ENCODE measurements at regions not wholly inside any gene's neighbourhood (a gene's known extent, or its start where the extent isn't known, plus 50 kb on each side); places are given as distances from the start of the nearest gene placed in this dataset.
A peak's percentile ranks its signal among the peaks of the same experiment; 100 is the strongest.

DNA sequence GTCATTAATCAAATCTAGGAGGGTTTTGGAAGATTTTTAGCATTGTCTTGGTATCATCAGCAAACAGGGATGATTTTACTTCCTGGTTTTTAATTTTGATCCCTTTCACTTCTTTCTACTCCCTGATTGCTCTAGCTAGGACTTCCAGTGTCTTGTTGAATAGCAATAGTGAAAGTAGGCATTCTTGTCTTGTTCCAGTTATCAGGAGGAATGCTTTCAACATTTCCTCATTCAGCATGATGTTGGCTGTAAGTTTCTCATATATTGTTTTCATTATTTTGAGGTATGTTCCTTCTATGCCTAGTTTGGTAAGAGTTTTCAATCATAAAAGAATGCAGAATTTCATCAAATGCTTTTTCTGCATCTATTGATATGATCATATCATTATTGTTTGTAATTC, 244.2 kb upstream of the CLEC14A start:
- DNase-seq: no peak

DNA sequence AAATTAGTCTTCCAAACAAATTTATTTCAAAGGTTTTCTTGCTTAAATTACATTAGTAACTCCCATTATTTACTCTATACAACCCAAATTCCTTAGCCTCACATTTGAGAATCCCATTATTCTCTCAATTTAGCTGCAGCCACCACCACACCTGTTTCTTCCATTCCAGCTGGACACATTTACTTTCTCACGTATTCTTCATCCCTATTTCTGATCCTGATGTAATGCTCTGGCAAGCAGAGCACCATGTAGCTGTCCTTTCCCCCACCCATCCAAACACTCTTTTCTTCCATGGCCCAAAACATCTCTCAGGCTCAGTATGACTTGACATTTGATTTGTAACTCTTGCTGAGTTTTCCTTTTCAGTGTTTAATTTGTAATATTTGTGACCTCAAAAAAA, 240.2 kb upstream of the CLEC14A start:
- no peak for DNase-seq

GRCh38 chr14:38490273-38490672, 234.4 kb upstream of the CLEC14A start:
- DNase-seq: no peak

- DNase-seq: no peak
These were observed 229.1 kb upstream of the CLEC14A start for GRCh38 chr14:38485026-38485425.

DNA sequence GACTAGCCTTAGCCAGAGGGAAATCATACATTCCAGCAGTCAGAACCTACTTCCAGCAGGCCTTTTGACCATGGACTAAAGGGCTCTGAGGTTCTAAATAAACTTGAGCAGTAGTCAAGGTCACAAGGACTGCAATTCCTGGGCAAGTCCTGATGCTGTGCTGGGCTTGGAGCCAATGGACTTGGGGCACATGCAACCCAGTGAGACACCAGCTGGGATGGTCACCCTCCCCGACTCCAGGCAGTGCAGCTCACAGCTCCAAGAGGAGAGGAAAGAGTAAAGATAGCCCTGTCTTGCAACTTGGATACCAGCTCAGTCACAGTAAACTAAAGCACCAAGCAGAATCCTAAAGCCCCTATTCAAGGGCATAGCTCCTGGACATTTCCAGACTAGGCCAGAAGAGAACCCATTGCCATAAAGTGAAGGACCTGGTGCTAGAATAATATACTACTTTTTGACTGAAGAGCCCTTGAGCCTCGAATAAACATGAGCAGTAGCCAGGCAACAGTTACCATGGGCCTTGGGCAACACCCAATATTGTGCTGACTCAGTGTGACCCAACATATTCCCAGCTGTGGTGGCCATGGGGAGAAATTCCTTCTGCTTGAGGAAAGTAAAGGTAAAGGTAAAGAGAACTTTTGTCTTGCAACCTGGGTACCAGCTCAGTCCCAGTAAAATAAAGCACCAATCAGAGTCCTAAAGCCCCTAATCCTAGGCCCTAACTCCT, 226.2 kb upstream of the CLEC14A start:
- DNase-seq: peak; percentile 34

DNA sequence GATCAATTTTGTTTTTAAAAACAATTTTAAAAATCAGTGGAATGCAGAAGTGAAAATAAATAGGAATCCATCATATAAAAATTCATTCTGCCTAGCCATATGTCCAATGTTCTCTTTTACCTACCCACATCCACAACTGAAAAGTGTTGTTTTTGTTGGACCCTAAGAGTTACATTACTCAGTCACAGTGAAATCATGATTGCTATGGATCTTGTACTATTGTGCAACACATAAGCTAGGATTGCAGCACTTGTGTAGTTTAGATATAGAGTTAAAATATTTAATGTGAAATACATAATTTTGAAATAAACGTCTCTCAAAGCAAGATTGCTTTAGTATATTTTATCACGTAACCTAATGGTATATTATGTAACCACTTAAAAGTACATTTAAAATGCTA, 213.3 kb upstream of the CLEC14A start:
- no peak for DNase-seq

DNA sequence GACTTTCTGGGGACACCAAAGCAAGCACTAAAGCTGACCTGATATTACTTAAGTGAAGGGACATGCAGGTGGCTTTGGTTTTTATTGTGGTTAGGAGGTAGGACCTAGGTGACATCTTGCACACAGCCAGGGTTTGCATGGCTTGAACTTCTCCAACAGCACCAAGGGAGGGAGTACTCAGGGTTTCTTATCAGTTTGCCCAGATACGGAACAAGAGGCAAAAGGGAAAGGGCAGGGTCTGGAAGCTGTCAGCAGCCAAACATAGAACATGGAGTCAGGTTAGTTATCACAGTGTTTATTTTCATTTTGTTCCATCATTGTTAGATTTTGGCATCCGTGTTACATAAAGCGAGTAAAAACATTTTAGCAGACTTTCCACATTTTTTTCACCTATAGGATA, 186.3 kb upstream of the CLEC14A start:
- no peak for DNase-seq

GRCh38 chr14:38432186-38432585, 176.3 kb upstream of the CLEC14A start:
- DNase-seq: no peak

DNA sequence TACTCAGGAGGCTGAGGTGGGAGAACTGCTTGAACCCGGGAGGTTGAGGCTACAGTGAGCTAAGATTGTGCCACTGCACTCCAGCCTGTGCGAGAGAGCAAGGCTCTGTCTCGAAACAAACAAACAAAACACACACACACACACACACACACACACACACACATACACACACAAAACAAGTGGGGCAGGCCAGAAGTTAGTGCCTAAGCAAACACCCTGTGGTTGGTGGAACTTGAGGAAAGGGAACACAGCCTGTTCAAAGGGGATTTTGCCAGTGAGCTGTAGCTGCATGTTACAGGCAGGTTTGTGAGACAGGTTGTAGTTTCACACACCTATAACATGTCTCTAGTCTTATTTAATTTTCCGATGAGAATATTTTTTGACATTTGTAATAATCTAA, 175.3 kb upstream of the CLEC14A start:
- DNase-seq: no peak

- no peak for DNase-seq
These were observed 174.6 kb upstream of the CLEC14A start for GRCh38 chr14:38430522-38430921.

DNA sequence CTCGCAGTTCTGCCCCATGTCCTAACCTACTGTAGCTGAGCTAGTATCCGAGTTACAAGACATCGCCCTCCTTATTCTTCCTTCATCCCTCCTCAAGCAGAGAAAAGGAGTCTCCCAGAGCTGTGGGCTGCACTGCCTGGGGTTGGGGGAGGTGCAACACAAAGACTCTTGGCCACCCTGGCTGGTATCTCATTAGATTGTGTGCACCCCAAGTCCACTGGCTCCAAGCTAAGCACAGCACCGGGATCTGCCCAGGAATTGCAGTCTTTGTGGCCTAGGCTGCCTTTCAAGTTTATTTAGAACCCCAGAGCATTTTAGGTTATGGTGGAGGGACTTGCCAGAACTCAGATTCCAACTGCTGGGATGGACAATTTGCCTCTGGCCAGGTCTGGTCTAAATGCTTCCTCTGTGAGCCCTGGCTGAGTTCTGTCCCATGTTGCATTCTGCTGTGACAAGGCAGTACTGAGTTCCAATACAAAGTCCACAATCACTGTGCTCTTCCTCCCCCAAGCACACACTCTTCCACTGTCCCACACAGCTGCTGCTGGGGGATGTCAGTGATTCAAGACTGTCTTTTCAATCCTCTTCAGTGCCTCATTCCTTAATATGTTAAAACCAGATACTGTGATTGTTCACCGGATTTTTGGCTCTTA, 169.6 kb upstream of the CLEC14A start:
- DNase-seq: no peak

DNA sequence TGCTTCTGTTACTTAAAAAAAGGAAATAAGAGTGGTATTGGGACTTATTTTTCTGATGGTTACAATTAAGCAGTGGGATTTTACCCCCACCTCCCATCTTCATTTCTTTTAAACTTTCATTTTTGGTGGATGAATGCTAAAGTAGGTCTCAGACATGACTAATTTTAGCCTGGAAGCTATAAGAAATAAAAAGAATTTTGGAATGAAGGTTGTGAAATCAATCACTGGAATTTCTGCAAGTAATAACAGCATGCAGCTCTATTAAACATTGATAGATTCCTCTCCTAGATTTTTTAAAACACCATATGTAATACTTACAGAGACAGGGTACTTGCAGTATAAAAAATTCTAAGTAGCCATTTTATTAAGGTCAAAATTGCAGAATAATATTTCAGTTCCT, 164.2 kb upstream of the CLEC14A start:
- DNase-seq: no peak

DNA sequence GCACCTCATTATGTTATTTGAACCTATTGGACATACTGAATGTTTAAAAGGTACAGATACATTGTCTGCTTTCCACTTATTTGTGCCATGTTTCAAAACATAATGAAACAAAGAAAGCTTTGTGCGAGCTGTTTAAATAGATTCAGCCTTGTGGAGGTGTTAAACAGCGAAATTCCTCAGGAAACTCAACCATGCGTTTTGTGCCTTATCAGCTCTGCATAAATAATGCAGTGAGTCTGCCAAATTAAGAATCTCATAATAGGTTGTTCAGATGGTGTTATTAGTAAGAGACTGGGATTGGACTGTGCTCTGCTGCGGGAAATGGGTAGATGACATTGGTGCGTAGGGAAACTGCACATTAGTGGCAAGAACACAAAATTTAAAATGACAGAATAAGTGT, 163.7 kb upstream of the CLEC14A start:
- DNase-seq: no peak

DNA sequence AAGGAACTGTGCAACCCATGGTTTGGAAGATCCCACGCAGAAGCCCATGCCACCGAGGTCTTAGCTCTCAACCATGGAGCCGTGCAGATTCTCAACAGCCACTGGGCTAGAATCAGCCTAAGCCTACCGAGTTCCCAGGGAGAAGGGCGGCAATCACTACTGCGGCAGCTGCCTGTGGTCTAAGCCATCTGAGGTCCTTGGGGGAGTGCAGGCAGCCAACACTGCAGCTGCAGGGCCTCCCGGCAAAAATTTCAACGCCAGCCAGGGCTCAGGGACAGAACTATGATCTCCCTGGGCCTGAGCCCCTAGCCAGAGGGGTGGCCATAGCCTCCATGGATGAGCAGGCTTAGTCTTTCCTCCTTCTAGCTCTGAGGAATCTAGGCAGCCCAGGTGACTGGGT, 156.8 kb upstream of the CLEC14A start:
- no peak for DNase-seq

GRCh38 chr14:38410442-38410841, 154.5 kb upstream of the CLEC14A start:
- DNase-seq: no peak

GRCh38 chr14:38409071-38409705, 153.3 kb upstream of the CLEC14A start:
- no peak for DNase-seq

- no peak for DNase-seq
These were observed 150.2 kb upstream of the CLEC14A start for GRCh38 chr14:38405851-38406635.

- no peak for DNase-seq
These were observed 148.7 kb upstream of the CLEC14A start for GRCh38 chr14:38404616-38405015.

GRCh38 chr14:38404100-38404541, 148.2 kb upstream of the CLEC14A start:
- DNase-seq: no peak

- no peak for DNase-seq
These were observed 144.9 kb upstream of the CLEC14A start for GRCh38 chr14:38400751-38401150.

DNA sequence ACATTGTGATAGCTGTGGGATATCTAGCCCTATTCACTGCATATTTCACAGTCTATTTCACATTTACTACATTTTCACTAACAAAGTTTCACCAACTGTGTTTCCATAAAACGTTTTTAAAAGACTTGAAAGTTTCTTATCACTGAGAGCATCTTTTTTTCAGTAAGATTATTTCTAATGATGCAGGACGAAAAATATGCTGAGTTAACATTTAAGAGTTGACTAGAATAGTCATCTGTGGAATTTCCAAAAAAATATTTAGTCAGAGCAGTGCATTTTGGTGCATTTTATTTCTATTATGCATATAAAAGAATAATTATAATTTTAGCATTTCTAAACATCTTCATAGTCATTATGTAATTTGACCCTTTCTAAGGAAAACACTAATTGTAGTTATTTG, 143.8 kb upstream of the CLEC14A start:
- no peak for DNase-seq

GRCh38 chr14:38394767-38395166, 138.9 kb upstream of the CLEC14A start:
- no peak for DNase-seq

- no peak for DNase-seq
These were observed 138.2 kb upstream of the CLEC14A start for GRCh38 chr14:38394064-38394463.

DNA sequence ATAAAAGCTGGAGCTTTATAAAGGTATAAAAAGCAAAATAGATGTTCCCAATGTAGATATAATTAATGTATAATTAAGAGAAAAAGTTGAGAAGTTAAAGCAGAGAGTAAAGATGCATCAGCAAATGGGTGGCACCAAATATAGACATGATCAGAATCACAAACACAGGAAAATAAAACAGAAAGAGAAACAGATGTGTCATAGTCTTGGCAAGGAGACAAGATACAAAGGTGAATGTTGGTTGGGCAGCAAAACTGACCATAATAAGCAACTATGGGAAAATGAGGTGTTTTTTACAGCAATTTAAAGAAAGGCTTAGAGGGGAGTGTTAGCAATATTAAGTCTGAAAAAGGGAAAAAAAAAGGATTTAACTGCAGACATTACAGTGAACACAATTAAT, 135.4 kb upstream of the CLEC14A start:
- no peak for DNase-seq

Measured in SHP77 treated with DMSO at 0.1 percent for 48 hours (cell line).